Calu3 (cell line): ENCODE measurements at regions not wholly inside any gene's neighbourhood (a gene's known extent, or its start where the extent isn't known, plus 50 kb on each side); places are given as distances from the start of the nearest gene placed in this dataset.

ENCODE experiments used
- BruUV-seq: library from RNA; stranded (reverse); fragments of 400-500 nt; replicated peaks from 2 replicates; lab custom pipeline; 2021; lab: Mats Ljungman, UMichigan
- CTCF ChIA-PET: fragments of 300-600 bp; sonication (Branson Sonifier 250); formaldehyde crosslinking; loops from one replicate; lab custom pipeline; 2022; ENCODE audit warnings: antibody characterized with exemption; lab: Charles Lee
- DNase-seq: peaks from one replicate; pipeline ENCODE4 v3.0.0; 2022
- H3K27ac Mint-ChIP-seq: one replicate; pipeline ENCODE4 v1.8.0; 2022; ENCODE audit warnings: mixed read lengths; ENCODE audit not compliant: unreplicated experiment
- H3K27me3 Mint-ChIP-seq: one replicate; pipeline ENCODE4 v1.8.0; 2022; ENCODE audit warnings: mixed read lengths; ENCODE audit not compliant: unreplicated experiment
- H3K36me3 Mint-ChIP-seq: one replicate; pipeline ENCODE4 v1.8.0; 2022; ENCODE audit warnings: mild to moderate bottlenecking, moderate library complexity, mixed read lengths; ENCODE audit not compliant: insufficient read depth, unreplicated experiment
- H3K4me1 Mint-ChIP-seq: one replicate; pipeline ENCODE4 v1.8.0; 2022; ENCODE audit warnings: mild to moderate bottlenecking, low read depth, mixed read lengths; ENCODE audit not compliant: unreplicated experiment
- H3K4me3 Mint-ChIP-seq: one replicate; pipeline ENCODE4 v1.8.0; 2022; ENCODE audit warnings: mild to moderate bottlenecking, low read depth, moderate library complexity, mixed read lengths; ENCODE audit not compliant: unreplicated experiment
- H3K9me3 Mint-ChIP-seq: one replicate; pipeline ENCODE4 v1.8.0; 2022; ENCODE audit warnings: low read depth, mixed read lengths; ENCODE audit not compliant: unreplicated experiment
- intact Hi-C: fragments of 100-400 bp; cut with micrococcal nuclease; formaldehyde crosslinking; loops from one replicate; pipeline ENCODE4 v1.10.0; 2022; ENCODE audit not compliant: unreplicated experiment
- TF ChIP-seq, protein P1 (sequence below): fragments of 200-600 bp; IDR thresholded peaks from one replicate; pipeline ENCODE4 v1.8.0; 2022; ENCODE audit warnings: antibody characterized with exemption; ENCODE audit not compliant: unreplicated experiment

DNA sequence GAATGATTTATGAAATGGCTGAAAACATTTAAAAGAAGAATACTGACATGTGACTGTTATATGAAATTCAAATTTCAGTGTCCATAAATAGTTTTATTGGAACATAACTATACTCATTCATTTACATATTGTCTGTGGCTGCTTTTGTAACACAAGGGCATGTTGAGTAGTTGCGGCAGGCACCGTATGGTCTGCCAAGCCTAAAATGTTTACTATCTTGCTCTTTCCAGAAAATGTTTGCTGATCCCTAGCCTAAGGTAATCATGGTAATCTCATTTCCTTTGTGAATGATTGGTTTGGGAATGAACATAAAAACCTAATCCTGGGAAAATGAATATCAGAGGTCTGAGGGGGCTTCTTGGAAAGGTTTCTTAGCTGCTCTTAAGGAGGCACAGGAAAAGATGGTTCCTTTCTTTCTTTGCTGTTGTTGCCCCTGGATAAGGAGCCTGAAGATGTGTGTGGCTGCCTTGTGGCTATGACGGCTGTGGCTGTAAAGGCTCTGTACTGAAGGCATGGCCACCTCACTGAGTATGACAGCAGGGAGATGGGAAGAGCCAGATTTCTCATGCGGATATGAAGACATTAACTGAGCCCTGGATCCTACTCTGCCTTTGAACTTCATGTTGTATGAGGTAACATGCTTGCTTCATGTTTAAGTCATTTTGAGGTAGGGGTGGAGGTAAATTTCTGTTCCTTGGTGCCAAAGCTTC, 419.4 kb upstream of the CLINT1 start:
- H3K27ac Mint-ChIP-seq, result no peak overlapping the region
- no peaks in the 10 kb centered on the region for H3K36me3 Mint-ChIP-seq
- DNase-seq, result no peak
- CTCF ChIA-PET, result no interaction called here
- intact Hi-C loops, result no loop called here
- no TSS peak for BruUV-seq
- TF ChIP-seq, protein P1, sequence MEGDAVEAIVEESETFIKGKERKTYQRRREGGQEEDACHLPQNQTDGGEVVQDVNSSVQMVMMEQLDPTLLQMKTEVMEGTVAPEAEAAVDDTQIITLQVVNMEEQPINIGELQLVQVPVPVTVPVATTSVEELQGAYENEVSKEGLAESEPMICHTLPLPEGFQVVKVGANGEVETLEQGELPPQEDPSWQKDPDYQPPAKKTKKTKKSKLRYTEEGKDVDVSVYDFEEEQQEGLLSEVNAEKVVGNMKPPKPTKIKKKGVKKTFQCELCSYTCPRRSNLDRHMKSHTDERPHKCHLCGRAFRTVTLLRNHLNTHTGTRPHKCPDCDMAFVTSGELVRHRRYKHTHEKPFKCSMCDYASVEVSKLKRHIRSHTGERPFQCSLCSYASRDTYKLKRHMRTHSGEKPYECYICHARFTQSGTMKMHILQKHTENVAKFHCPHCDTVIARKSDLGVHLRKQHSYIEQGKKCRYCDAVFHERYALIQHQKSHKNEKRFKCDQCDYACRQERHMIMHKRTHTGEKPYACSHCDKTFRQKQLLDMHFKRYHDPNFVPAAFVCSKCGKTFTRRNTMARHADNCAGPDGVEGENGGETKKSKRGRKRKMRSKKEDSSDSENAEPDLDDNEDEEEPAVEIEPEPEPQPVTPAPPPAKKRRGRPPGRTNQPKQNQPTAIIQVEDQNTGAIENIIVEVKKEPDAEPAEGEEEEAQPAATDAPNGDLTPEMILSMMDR, result no peak
- H3K9me3 Mint-ChIP-seq, result peaks cover 3% of the 10 kb centered on the region
- no peak overlapping the region for H3K4me3 Mint-ChIP-seq
- no peaks in the 10 kb centered on the region for H3K27me3 Mint-ChIP-seq
- no peaks in the 10 kb centered on the region for H3K4me1 Mint-ChIP-seq

DNA sequence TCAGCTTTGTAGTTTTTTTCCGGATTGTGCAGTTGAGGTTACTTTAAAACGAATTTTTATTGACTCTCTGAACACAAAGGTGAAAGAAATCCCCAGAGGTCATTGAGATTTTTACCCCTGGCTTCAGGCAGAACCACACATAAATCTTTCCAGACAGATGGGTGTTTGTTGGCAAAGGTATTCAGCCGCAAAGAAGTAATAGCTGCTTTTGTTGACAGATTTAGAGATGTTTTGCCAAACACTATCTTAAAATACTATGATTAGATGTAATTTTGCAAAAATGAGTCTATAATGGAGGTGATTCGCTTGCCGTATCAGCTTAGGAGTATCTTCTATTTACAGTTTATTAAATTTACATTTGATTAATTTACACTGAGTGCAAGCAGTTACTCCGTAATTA, 418.3 kb upstream of the CLINT1 start:
- BruUV-seq, result no TSS peak
- intact Hi-C loops, result no loop called here
- no peaks in the 10 kb centered on the region for H3K9me3 Mint-ChIP-seq
- no peak overlapping the region for H3K27ac Mint-ChIP-seq
- CTCF ChIA-PET, result no interaction called here
- no peaks in the 10 kb centered on the region for H3K27me3 Mint-ChIP-seq
- H3K36me3 Mint-ChIP-seq, result no peaks in the 10 kb centered on the region
- TF ChIP-seq, protein P1, result no peak
- no peak overlapping the region for H3K4me3 Mint-ChIP-seq
- DNase-seq, result no peak
- H3K4me1 Mint-ChIP-seq, result no peaks in the 10 kb centered on the region

DNA sequence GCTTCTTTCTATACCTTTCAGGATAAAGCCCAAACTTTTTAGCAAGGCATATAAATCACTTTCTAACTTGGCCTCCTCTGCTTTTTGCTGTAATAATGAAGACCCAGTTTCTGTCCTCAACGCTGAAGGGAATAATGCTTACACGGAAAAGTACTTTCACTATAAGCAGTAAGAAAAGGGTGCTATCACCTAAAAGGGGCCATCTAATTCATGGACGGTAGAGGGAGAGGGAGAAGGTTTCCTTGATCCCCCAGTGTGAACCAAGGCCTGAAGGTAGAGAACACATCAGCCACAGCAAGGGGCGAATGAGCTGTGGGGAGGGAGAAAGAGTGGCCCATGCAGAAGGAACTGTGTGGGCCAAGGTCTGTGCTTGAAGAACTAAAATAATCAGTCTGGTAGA, 417.7 kb upstream of the CLINT1 start:
- CTCF ChIA-PET, result no interaction called here
- Mint-ChIP-seq H3K27me3 (no peaks in the 10 kb centered on the region), H3K27ac (no peak overlapping the region), H3K9me3 (no peaks in the 10 kb centered on the region), H3K36me3 (no peaks in the 10 kb centered on the region), H3K4me3 (no peak overlapping the region), H3K4me1 (no peaks in the 10 kb centered on the region)
- DNase-seq, result no peak
- TF ChIP-seq, protein P1, result no peak
- BruUV-seq, result no TSS peak
- intact Hi-C loops, result no loop called here

DNA sequence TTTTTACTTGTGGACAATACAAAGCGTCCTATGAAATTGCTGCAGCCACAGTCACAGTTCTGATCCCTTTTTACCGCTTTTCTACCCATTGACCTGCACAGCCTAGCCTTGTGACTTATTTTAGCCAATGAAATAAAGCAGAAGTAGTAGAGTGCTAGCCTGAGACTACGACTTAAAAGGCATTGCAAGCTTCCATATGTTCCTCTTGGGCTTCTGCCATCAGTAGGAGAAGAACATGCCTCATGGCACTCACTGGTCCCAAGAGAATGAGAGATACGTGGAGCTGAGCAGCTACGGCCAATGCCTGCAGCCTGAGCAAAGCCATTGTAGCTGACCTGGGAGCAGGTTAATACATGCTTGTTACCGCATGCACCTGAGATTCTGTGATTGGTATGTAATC, 416.6 kb upstream of the CLINT1 start:
- Mint-ChIP-seq H3K27me3 (no peaks in the 10 kb centered on the region), H3K4me3 (no peak overlapping the region), H3K36me3 (no peaks in the 10 kb centered on the region), H3K27ac (no peak overlapping the region), H3K4me1 (no peaks in the 10 kb centered on the region), H3K9me3 (no peaks in the 10 kb centered on the region)
- no TSS peak for BruUV-seq
- intact Hi-C loops, result no loop called here
- no peak for DNase-seq
- TF ChIP-seq, protein P1, result no peak
- CTCF ChIA-PET, result no interaction called here
